NK-92 treated with Interleukin-12 subunit alpha and Interleukin-12 subunit beta, amount 100 ng/mL, for 24 hours (cell line): ENCODE measurements at regions not wholly inside any gene's neighbourhood (a gene's known extent, or its start where the extent isn't known, plus 50 kb on each side); places are given as distances from the start of the nearest gene placed in this dataset.
"Not testable (repeated sequence)": the region's sequence is repeated elsewhere in the genome, so short reads cannot be mapped to it uniquely, and the experiment has no call there.

Experiments used
- DNase-seq: peaks from one replicate; lab custom pipeline; 2025; lab: John Stamatoyannopoulos, UW

DNA sequence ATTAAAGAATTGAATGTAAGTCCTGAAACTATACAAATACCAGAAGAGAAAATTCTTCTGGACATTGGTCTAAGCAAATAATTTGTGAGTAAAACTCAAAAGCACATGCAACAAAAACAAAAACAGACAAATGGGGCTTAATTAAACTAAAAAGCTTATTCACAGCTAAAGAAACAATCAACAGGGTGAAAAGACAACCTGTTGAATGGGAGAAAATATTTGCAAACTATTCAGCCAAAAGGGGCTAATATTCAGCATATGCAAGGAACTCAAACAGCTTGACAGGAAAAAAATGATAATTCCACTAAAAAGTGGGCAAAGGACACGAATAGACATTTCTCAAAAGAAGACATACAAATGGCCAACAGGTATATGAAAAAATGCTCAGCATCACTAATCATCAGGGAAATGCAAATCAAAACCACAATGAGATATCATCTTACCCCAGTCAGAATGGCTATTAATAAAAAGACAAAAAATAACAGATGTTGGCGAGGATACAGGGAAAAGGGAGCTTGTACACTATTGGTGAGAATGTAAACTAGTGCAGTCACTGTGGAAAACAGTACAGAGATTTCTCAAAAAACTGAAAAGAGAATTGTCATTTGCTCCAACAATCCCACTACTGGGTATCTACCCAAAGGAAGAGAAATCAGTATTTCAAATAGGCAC lies 177.5 kb upstream of the RTL1 start:
- DNase-seq = no peak

DNA sequence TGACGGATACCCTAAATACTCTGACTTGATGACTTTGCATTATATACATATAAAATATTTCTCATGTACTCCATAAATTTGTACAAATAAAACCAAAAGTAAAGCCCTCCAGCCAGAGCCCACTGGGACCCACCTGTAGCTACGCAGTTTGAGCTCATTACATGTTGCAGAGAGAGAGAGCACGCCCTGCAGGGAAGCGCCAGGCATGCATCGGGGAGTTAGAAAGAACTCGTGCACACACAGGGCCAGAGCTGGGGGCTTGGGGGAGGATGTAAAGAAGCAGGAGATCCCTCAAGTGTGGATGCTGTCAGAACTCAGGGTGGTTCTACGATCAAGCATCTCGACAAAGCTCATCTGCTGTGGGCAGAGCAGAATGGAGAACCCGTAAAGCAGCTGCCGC lies 178.5 kb upstream of the RTL1 start:
- DNase-seq = no peak

DNA sequence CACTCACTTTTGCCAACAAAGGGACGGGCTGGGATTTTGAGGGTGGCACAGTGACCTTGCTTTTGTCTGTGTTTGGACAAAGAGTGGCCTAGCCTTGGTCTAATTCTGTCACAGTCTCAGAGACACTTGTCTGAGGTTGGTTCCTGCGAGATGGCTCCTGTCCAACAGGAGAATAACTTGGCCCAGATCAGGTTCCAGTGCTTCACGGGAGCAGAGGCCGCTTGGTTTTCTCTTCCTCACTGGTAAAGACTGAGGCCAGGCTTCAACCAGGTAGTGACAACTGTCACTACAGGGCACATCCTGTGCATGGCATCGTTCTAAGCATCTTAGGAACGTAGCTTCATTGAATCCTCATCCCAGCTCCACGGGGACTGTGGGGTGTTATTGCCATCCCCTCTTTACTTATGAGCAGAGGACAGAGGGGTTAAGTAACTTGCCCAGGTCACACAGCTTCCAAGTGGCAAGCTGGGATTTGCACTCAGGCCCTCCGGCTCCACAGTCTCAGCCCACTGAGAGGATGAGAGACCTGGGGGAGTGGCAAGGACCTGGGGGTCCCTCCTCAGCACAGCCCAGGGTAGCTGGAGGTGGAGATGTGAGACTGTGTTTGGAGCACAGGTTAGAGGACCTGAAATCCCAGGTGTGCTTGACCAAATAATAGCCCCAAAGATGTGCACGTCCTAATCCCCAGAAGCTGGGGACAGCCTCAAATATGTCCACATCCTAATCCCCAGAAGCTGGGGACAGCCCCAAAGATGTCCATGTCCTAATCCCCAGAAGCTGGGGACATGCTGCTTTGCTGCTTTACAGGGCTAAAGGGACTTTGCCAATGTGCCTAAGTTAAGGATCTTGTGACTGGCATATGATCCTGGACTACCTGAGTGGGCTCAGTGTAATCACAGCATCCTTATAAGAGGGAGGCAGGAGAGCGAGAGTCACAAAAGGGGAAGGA lies 179.2 kb upstream of the RTL1 start:
- no peak for DNase-seq

DNA sequence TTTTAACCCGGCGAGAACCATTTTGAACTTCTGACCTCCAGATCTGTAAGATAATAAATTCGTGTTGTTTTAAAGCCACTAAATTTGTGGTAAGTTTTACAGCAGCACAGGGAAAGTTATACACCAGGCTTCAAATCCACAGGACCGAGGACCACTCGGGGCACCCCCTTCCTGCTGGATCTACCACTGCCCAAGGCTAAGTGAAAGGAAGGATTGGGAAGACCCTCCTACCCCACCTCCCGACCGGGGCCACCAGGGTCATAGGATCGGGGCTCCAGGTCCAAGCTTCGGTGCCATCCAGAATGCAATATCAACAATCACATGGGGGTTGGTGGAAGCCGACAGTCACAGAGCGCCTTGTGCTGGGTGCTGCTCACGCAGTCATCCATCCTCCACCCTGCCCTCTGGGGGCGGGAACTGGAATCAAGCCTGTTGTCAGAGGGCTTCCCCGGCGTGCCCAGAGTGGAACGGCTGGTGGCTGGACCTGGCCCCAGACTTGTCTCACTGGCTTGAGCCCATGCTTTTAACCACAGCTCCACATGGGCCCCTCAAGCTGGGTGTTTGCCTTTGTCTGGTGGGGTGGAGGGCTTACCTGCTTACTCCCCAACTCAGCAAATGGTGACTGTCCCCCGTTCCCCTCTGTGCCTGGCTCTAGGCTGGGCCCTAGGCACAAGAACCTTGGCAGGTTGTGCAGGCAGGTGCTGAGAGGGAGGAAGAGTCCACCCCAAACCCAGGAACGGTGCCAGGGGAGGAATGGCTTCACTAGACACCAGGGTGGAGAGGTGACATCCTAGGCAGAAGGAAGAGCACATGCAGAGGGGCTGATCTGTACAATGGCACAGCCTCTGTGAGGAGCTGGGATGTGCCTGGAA lies 180.3 kb upstream of the RTL1 start:
- no peak for DNase-seq

DNA sequence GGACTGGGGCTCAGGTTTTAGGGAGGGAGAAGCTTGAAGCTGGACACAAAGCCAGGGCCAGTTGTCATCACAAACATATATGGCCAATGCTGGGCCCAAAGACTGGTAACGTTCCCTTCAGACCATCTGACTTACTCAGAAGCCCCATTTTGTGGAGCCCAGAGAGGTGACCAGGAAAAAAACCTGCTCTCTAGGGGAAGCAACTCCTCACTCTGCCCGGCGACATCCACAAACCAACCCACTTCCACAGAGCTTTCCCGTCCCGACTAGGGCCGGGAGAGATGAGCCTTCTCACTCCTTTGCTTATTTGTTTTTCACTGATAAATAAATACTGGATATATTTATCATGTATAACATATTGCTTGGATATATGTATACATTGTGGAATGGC lies 180.9 kb upstream of the RTL1 start:
- DNase-seq = no peak

DNA sequence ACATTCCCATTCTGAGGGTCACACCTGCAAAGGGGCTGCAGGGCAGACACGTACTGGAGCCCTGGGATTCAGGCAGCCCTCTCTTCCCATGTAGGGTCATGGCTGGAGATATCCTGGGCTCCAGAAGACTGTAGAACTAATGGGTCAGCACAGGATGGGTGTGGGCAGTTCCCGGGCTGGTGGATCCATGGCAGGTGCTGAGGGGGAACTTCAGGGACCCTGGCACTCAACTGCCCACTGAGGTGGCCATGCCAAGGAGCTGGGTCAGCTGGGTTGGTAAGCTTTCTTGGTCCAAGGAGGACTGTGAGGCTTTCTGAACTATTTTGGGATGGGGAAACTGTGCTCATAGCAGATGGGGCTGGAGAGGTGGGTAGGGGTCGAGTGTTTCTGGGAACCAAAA lies 183.4 kb upstream of the RTL1 start:
- no peak for DNase-seq

DNA sequence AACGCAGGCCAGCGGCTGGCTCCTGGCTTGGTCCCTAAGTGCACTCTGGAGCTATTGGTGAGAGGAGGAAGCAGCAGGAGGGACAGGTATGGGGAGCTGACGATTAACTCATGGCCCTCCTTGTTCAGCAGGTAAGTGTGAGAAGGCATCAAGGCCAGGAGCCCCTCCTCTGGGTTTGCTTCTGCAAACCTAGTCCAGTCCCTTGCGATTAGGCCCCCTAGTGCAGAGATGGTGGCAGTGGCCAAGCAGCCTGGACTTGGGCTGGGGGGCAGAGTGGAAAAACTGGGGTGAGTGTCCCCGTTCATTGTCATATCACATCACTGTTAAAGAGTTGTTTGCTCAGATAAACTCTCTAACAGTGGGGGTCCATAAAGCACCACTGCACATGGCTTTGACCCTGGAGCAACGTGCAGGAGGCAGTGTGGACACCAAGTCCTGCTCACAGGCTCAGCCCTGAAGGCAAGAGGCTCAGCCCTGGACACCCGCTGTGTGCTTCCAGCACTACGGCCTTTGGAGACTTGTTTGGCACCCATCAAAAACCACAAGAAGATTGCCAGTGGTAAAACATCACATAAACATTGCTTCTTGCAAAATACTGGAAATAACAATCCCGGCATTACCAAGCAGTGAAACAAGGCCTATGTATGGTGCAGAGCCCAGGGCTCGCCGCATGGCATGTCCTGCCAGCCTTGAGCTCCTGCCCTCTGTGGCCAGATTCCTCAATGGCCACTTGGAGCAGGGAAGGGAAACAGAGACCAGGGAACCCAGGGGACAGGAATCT lies 184.3 kb upstream of the RTL1 start:
- DNase-seq = no peak

DNA sequence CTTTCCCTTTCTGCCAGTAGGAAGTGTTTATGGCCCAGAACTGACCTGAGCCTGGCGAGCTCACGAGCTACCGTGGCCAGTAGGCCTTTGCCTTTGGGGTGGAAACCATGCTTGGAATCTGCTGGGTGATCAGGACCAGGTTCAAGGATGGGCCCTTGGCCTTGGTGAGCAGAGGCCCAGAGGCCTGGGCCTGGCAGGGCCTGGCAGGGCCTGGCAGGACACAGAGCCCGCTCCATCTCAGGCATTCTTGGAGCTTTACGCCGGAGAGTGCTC lies 184.8 kb upstream of the RTL1 start:
- no peak for DNase-seq

DNA sequence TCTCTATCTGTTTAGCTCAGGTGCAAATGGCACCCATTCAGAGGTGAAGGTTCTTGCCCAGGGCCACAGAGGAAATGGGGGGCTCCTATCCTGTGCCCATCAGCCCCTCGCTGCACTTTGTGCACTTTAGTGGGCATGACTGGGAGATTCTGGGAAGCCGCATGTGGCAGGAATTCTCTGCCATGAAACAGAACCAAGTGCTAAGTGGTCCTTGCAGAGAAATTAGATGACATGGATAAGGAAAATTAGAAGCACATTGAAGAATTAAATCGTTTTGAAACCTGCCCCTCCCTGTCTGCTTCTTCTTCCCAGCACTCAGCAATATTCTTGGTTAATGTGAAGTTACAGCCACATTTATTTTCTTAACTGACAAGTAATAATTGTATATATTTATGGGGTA lies 185.2 kb upstream of the RTL1 start:
- DNase-seq = no peak

DNA sequence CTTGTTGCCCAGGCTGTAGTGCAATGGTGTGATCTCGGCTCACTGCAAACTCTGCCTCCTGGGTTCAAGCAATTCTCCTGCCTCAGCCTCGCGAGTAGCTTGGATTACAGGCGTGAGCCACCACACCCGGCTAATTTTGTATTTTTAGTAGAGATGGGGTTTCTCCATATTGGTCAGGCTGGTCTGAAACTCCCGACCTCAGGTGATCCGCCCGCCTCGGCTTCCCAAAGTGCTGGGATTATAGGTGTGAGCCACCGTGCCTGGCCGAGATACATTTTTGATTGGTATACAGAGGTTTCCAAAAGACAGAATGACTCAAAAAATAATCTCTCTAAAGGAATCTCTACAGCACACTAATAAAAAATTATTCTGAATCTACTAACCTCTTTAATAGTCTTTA lies 187.0 kb upstream of the RTL1 start:
- DNase-seq = not testable (repeated sequence)

DNA sequence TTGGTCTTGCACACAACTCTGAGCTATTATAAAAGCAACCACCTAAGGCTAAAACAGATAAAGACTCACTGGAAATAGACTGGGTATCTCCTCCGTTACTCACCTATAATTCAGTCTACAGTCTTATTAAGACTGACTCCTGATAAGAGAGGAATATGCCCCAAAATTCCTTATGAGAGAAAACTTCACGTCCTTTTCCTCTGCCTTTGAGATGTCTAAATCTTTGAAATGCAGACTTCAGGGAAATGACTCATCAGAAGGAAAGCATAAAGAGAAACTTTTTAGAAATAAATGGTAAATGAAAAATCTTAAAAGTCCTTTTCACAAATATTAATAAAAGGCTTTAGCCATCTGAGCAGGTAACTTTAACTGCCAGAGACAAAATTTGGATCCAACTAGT lies 187.5 kb upstream of the RTL1 start:
- no peak for DNase-seq

DNA sequence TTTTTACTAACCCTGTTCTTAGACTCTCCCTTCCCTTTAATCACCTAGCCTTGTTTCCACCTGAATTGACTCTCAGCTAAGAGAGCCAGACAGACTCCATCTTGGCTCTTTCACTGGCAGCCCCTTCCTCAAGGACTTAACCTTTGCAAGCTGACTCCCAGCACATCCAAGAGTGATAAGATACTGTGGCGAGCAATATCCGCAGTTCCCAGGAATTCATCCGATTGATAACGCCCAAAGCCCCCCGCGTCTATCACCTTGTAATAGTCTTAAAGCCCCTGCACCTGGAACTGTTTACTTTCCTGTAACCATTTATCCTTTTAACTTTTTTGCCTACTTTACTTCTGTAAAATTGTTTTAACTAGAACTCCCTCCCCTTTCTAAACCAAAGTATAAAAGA lies 191.4 kb upstream of the RTL1 start:
- DNase-seq = not testable (repeated sequence)

DNA sequence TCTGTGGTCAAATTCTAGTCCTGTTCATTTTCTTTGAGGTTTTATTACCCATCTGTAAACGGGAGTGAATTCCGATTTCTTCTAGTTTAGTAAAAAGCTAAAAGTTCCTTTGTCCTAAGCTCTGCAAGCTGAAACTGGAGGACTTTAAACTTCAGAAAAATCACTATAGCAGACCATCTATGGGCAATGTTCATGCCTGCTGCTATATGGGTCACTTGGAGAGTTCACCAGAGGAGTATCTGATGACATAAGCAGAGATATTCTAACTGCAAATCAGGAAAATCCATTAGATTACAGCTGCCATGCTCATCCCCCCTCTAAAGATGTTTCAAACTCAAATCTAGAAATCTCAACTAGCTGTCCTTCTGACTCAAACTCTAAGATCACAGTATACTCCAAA lies 193.0 kb upstream of the RTL1 start:
- DNase-seq = no peak

DNA sequence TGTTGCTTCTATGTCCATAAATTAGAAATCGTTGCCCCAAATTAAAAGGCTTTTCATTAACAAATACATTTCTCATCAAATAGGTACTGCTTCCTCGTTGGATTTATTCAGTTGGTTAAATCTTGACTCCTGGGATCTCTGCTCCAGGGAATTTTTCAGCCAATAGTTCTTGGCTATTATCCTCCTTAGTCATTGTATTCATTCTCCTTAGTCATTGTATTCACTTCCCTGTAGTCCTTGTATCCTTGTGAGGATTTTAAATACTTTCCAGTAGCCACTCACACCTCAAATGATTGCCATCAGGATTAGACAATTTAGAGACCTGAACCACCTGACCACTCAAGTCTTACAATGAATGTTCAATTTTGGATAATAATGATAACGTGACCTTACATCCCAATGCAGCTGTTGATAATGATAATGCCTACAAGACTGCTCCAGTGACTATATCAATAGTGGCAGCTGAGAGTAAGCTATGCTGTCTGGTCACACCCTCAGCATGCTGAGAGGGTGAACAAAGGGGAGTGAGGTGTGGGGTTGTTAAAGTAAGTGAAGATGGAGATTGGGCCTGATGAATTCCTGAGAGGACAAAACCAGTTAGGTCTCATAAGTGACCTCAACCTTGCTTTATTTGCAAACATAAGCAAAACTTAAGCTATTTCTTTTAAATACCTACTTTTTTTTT lies 193.7 kb upstream of the RTL1 start:
- DNase-seq = no peak

DNA sequence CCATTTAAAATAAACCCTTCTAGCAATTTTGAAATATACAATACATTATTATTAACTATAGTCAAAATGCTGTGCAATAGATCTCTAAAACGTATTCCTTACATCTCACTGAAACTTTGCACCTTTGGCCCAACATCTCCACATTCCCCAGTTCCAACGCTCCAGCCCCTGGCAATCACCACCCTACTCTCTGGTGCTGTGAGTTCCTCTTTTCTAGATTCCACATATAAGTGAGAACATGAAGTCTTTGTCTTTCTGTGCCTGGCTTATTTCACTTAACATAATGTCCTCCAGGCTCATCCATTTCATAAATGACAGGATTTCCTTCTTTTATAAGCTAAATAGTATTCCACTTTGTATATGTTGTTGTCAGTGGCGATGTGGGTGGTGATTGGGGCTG lies 194.7 kb upstream of the RTL1 start:
- no peak for DNase-seq

DNA sequence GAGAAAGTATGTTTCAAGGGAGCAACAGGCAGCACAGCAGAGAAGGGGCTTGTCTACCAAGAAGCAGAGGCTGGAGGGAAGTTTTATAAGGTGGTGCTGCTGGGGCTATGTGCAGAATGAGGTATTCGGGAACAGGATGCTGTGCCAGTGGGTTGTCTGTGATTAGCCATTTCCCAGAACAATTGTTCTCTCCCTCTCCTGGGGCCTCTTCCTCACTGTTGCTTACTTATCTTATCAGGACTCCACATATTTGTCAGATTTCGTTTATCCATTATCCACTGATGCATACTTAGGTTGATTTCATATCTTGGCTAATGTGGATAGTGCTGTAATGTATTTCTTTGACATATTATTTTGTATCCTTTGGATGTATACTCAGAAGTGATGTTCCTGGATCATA lies 195.1 kb upstream of the RTL1 start:
- DNase-seq = no peak

DNA sequence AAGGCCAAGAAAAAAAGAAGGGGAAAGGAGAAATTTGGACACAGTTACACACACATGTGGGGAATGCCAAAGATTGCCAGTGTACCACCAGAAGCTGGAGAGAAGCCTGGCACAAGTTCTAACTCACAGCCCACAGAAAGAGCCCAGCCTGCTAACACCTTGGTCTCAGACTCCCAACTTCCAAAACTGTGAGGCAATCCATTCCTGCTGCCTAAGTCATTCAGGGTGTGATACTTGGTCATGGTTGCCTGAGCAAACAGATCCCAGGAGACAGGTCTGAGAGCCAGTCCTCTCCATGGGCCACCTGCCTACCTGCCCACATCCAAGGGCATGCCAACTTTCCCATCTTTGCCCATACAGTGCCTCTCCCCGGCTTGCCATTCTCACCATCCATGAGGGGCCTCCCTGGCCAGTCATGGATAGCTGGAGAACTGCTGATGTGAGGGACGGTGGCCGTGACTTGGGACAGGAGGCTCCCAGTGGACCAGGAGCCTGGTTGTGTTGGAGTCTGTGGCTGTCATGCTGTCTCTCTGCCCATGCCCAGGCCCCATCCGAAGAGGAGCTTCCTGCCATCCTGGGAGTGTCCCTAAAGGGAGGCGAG lies 198.0 kb upstream of the RTL1 start:
- no peak for DNase-seq

DNA sequence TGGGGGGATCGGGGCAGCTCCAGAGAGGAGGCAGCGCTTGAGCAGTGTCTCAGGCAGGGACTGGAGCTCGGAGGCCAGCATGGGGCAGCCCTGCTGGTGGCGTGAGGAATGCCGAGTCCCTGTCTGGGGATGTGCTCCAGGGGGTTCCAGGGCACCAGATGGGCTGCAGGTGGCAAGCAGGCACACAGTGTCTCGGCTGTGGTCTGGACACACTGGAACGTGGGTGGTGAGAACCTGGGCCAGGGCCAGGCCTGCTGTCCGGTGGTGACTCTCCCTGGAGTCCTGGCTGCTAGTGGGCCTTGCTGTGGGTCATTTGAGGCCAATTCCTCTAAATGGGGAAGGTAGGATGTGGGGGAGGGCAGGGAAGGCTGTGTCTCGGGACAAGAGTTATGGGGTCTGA lies 199.4 kb upstream of the RTL1 start:
- DNase-seq = no peak

DNA sequence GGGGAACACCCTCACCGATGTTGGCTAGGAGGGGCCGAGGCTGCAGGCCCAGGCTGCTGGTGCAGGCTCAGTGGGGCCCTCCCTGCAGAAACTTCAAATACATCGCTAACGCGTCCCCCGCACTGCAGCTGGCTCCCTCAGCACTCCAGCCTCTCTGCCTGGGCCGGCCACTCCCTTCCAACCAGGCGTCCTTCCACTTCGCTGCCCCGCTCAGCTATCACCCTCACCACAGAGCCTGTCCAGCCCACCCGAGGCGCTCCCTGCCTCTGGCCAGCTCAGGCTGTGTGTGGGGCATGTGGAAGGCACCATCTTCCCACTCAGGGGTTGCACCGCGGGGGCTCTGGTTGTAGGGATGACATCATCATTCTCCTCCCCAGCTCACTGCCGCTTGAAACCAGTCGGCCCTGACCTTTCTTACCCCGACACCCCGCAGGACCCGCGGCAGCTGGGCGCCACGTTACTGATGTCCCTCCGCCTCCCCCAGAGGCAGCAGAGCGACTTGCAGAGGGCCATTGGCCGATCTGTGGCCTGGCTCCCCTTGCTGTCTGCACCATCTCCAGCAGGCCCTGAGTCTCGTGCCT lies 199.9 kb upstream of the RTL1 start:
- DNase-seq = no peak

DNA sequence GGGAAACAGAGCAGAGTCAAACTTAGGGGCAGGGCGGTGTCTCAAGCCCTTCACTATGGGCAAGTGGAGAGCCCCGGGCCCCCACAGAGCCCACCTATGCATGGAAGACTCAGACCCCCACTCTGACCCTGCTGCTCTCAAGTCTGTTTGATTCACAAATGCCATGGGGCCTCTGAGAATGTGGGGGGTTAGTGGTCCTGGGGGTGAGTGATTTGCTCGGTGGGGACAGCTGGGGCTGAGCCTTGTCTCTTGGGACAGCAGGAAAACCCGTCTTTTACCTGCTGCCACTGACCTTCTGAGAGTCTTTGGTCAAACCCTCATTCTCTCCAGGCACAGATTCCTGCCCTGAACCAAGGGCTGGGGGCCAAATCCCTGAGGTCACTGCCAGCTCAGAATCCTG lies 201.0 kb upstream of the RTL1 start:
- DNase-seq = no peak

DNA sequence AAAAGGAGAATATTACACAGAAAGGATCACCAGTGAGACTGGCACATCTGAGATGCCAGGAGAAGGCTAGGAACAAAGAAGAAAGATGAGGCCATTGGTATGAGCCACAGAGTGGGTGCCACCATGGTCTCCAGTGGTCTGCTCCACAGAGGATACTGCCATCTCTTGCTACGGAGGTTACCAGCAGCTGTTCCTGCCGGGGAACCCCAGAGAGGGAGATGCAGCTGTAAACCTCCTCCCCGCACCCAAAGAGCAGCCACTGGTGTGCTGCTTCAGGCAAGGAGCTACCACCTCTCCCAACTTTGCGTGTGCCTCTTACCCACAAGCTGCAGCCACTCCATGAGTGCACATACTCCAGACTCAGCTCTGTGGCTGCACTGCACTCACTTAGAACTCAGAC lies 201.5 kb upstream of the RTL1 start:
- no peak for DNase-seq
